Smooth muscle cell (in vitro differentiated cells): ENCODE measurements at regions not wholly inside any gene's neighbourhood (a gene's known extent, or its start where the extent isn't known, plus 50 kb on each side); places are given as distances from the start of the nearest gene placed in this dataset.
"Not testable (repeated sequence)": the region's sequence is repeated elsewhere in the genome, so short reads cannot be mapped to it uniquely, and the experiment has no call there.

Experiments used
- DNase-seq: peaks from one replicate; lab custom pipeline; 2025; ENCODE audit not compliant: unreplicated experiment; lab: John Stamatoyannopoulos, UW
- H2AFZ ChIP-seq: fragments of 200-600 bp; sonication (generic); 2 replicates; pipeline ENCODE4 v1.6.0; 2016; ENCODE audit warnings: antibody characterized with exemption, low read depth, mild to moderate bottlenecking
- H3F3A ChIP-seq: fragments of 200-600 bp; sonication (generic); 2 replicates; pipeline ENCODE4 v1.6.0; 2017; ENCODE audit warnings: antibody characterized with exemption, low read depth
- H3K27ac ChIP-seq: fragments of 200-600 bp; sonication (generic); 2 replicates; pipeline ENCODE4 v1.5.1; 2016; ENCODE audit warnings: low read depth, mild to moderate bottlenecking
- H3K27me3 ChIP-seq: fragments of 200-600 bp; sonication (generic); 2 replicates; pipeline ENCODE4 v1.6.1; 2016; ENCODE audit warnings: low read depth, mild to moderate bottlenecking
- H3K36me3 ChIP-seq: fragments of 200-600 bp; sonication (generic); 2 replicates; pipeline ENCODE4 v1.5.1; 2016; ENCODE audit warnings: low read depth
- H3K4me1 ChIP-seq: fragments of 200-600 bp; sonication (generic); 2 replicates; pipeline ENCODE4 v1.5.1; 2016; ENCODE audit warnings: low read depth
- H3K4me2 ChIP-seq: fragments of 200-600 bp; sonication (generic); 2 replicates; pipeline ENCODE4 v1.6.0; 2016; ENCODE audit warnings: mild to moderate bottlenecking
- H3K4me3 ChIP-seq: fragments of 200-600 bp; sonication (generic); 2 replicates; pipeline ENCODE4 v1.5.1; 2016; ENCODE audit warnings: mild to moderate bottlenecking
- H3K79me2 ChIP-seq: fragments of 200-600 bp; sonication (generic); 2 replicates; pipeline ENCODE4 v1.6.0; 2016; ENCODE audit warnings: low read depth, mild to moderate bottlenecking
- H3K9ac ChIP-seq: fragments of 200-600 bp; sonication (generic); 2 replicates; pipeline ENCODE4 v1.6.0; 2016; ENCODE audit warnings: low read depth
- H3K9me3 ChIP-seq: fragments of 200-600 bp; sonication (generic); replicated peaks from 2 replicates; pipeline ENCODE4 v1.5.1; 2016; ENCODE audit warnings: low read depth
- H4K20me1 ChIP-seq: fragments of 200-600 bp; sonication (generic); 2 replicates; pipeline ENCODE4 v1.6.0; 2016; ENCODE audit warnings: low read depth
- CTCF ChIP-seq: fragments of 200-600 bp; sonication (generic); IDR thresholded peaks from 2 replicates; pipeline ENCODE4 v1.5.1; 2017; ENCODE audit warnings: borderline replicate concordance, mild to moderate bottlenecking, antibody characterized with exemption; ENCODE audit not compliant: insufficient read depth, poor library complexity, severe bottlenecking
- WGBS: methylation state at CpG from one replicate; pipeline ENCODE4 v1.1.7; 2016; ENCODE audit warnings: low lambda C conversion rate; 5-methylcytosine and 5-hydroxymethylcytosine counted together

DNA sequence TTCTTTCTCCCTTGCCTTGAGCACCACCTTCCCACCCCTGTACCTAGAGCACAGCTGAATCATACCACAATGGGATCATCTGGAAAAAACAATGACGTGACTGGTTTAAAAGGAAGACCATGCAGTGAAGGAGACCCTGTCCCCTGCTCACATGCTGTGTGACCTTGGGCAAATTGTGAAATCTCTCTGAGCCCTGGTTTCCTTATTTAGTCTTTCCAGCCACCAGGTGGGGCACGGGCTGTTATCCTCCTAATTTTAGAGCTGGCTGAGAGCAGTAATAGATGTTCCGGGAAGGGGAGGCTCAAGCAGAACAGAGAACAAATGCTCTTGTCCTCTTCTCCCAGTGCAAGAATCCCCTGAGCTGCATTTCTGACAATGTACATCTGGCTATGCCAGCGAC lies 198.3 kb downstream of the RPS24 start:
- H3F3A ChIP-seq: no peaks in the 10 kb centered on the region
- H2AFZ ChIP-seq: no peak overlapping the region
- no peaks in the 10 kb centered on the region for H3K4me1 ChIP-seq
- no peak overlapping the region for H3K9ac ChIP-seq
- H3K4me2 ChIP-seq: no peak overlapping the region
- H3K9me3 ChIP-seq: no peaks in the 10 kb centered on the region
- no peaks in the 10 kb centered on the region for H3K36me3 ChIP-seq
- H3K27ac ChIP-seq: no peak overlapping the region
- no peaks in the 10 kb centered on the region for H3K27me3 ChIP-seq
- H3K79me2 ChIP-seq: no peaks in the 10 kb centered on the region
- no peak for DNase-seq
- no peak overlapping the region for H3K4me3 ChIP-seq
- TF ChIP-seq CTCF: no peak
- WGBS: 75% methylated on average over 4 of the region's 4 CpGs
- no peaks in the 10 kb centered on the region for H4K20me1 ChIP-seq

DNA sequence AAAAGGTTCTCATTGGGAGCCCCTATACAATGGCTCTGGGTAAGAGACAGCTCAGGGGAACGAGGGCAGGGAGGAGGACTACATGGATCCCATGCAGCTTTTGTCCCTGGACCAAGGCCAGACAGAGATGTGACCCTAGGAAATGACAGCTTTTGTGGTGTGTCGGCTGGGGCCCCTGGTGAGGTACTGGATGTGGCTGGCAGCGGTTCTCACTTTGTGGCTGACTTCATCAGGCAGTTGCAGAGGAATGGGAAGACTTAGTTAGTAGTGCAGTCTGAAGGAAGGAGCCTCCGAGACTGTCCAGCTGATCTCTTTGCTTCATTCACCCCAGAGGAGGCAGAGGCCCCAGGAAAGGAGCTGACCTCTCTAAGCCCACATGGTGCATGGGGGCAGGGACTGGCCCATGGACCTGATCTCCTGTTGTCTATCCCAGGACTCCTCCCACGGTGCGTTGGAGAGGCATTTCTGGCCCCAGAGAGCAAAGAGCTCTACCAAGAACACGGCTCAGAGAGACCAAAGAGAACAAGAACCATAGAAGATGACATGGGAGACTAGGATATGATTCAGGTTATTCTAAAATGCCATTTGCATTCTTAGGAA lies 202.9 kb downstream of the RPS24 start:
- Histone ChIP-seq H3K4me1 (no peaks in the 10 kb centered on the region), H3K9me3 (no peaks in the 10 kb centered on the region), H2AFZ (no peak overlapping the region), H3K27me3 (no peaks in the 10 kb centered on the region), H3K36me3 (no peaks in the 10 kb centered on the region), H3K4me2 (no peak overlapping the region), H3K27ac (no peak overlapping the region), H3K9ac (no peak overlapping the region), H3F3A (no peaks in the 10 kb centered on the region), H3K4me3 (no peak overlapping the region), H3K79me2 (no peaks in the 10 kb centered on the region), H4K20me1 (no peaks in the 10 kb centered on the region)
- no peak for DNase-seq
- WGBS: 70% methylated on average over 7 of the region's 7 CpGs
- no peak for TF ChIP-seq CTCF

- H3K9ac ChIP-seq, DNase-seq, H3K27ac ChIP-seq, H3K4me2 ChIP-seq, H3K27me3 ChIP-seq, H3F3A ChIP-seq, H3K4me3 ChIP-seq, H3K79me2 ChIP-seq, H3K36me3 ChIP-seq, H3K4me1 ChIP-seq, H4K20me1 ChIP-seq, H3K9me3 ChIP-seq, H2AFZ ChIP-seq: not testable (repeated sequence)
- WGBS: 78% methylated on average over 5 of the region's 5 CpGs
Observed at GRCh38 chr10:78237951-78238350, 204.3 kb downstream of the RPS24 start.

- Histone ChIP-seq H3K9ac (no peak overlapping the region), H3K27me3 (no peaks in the 10 kb centered on the region), H3K9me3 (no peaks in the 10 kb centered on the region), H3K4me3 (no peak overlapping the region), H3F3A (no peaks in the 10 kb centered on the region), H3K36me3 (no peaks in the 10 kb centered on the region), H3K4me1 (peaks cover 4% of the 10 kb centered on the region), H3K4me2 (no peak overlapping the region), H4K20me1 (no peaks in the 10 kb centered on the region), H3K79me2 (no peaks in the 10 kb centered on the region), H2AFZ (no peak overlapping the region), H3K27ac (no peak overlapping the region)
- no peak for DNase-seq
- WGBS: 97% methylated on average over 2 of the region's 2 CpGs
- no peak for TF ChIP-seq CTCF
Observed at GRCh38 chr10:78247266-78247665, 213.6 kb downstream of the RPS24 start.
